Colonic mucosa (tissue), 4 donors: ENCODE measurements at regions not wholly inside any gene's neighbourhood (a gene's known extent, or its start where the extent isn't known, plus 50 kb on each side); places are given as distances from the start of the nearest gene placed in this dataset.

ENCODE experiments used
- DNase-seq: peaks from one replicate; pipeline ENCODE4 v3.0.0-alpha.2; 2020
- H3K27ac ChIP-seq: fragments of 200-600 bp; one replicate; pipeline ENCODE4 v1.8.0; 2021
- H3K27me3 ChIP-seq: fragments of 200-600 bp; one replicate; pipeline ENCODE4 v1.8.0; 2021
- H3K36me3 ChIP-seq: fragments of 200-600 bp; one replicate; pipeline ENCODE4 v1.8.0; 2021
- H3K4me1 ChIP-seq: fragments of 200-600 bp; one replicate; pipeline ENCODE4 v1.8.0; 2021; ENCODE audit warnings: mild to moderate bottlenecking
- H3K4me3 ChIP-seq: fragments of 200-600 bp; one replicate; pipeline ENCODE4 v1.8.0; 2021
- H3K9ac ChIP-seq, 2 donors: one replicate each; pipeline ENCODE4 v1.7.0; 2013; ENCODE audit warnings: control low read depth in 2 of 2, low read depth in 2 of 2, low read length in 2 of 2
- H3K9me3 ChIP-seq: fragments of 200-600 bp; one replicate; pipeline ENCODE4 v1.8.0; 2021
- intact Hi-C: fragments of 100-400 bp; cut with DNase I; formaldehyde crosslinking; loops from one replicate; pipeline ENCODE4 v1.14.1; 2022
- TF ChIP-seq, protein P1 (sequence below): fragments of 200-600 bp; IDR thresholded peaks from one replicate; pipeline ENCODE4 v1.8.0; 2022; ENCODE audit warnings: antibody characterized with exemption, mild to moderate bottlenecking
- donor health status: healthy.
- donor health status: DM: no; HTN: no; CAD: no.
- donor health status: DM: no; HTN: no; CAD: no.

- H3K27ac ChIP-seq: no peak overlapping the region
- no peak overlapping the region for H3K4me3 ChIP-seq
- H3K9ac ChIP-seq: no peak overlapping the region
- no peaks in the 10 kb centered on the region for H3K36me3 ChIP-seq
- TF ChIP-seq, protein P1, sequence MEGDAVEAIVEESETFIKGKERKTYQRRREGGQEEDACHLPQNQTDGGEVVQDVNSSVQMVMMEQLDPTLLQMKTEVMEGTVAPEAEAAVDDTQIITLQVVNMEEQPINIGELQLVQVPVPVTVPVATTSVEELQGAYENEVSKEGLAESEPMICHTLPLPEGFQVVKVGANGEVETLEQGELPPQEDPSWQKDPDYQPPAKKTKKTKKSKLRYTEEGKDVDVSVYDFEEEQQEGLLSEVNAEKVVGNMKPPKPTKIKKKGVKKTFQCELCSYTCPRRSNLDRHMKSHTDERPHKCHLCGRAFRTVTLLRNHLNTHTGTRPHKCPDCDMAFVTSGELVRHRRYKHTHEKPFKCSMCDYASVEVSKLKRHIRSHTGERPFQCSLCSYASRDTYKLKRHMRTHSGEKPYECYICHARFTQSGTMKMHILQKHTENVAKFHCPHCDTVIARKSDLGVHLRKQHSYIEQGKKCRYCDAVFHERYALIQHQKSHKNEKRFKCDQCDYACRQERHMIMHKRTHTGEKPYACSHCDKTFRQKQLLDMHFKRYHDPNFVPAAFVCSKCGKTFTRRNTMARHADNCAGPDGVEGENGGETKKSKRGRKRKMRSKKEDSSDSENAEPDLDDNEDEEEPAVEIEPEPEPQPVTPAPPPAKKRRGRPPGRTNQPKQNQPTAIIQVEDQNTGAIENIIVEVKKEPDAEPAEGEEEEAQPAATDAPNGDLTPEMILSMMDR: no peak
- no peaks in the 10 kb centered on the region for H3K27me3 ChIP-seq
- H3K4me1 ChIP-seq: no peaks in the 10 kb centered on the region
- no peaks in the 10 kb centered on the region for H3K9me3 ChIP-seq
- no peak for DNase-seq
- intact Hi-C loops: no loop called here
Observed at GRCh38 chr10:78642269-78642816, 426.4 kb upstream of the ZMIZ1 start.

DNA sequence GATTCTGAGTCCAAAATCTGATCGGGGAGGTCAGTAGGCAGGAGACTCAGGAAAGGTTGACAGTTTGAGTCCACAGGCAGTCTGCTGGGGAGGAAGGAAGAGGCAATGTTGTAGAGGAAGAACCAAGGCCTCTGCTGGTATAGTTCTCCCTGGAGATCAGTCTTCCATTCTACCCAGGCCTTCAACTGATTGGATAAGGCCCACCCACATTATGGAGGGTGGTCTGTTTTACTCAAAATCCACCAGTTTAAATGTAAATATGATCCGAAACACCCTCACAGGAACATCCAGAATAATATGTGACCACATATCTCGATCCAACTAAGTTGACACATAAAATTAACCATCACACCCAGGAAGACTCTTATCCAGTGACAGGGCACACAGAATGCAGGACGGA is 425.3 kb upstream of the ZMIZ1 start:
- intact Hi-C loops: no loop called here
- Histone ChIP-seq H3K36me3 (no peaks in the 10 kb centered on the region), H3K4me3 (no peak overlapping the region), H3K27ac (no peak overlapping the region), H3K9ac (no peak overlapping the region), H3K9me3 (no peaks in the 10 kb centered on the region), H3K4me1 (no peaks in the 10 kb centered on the region), H3K27me3 (no peaks in the 10 kb centered on the region)
- TF ChIP-seq, protein P1: no peak
- no peak for DNase-seq

DNA sequence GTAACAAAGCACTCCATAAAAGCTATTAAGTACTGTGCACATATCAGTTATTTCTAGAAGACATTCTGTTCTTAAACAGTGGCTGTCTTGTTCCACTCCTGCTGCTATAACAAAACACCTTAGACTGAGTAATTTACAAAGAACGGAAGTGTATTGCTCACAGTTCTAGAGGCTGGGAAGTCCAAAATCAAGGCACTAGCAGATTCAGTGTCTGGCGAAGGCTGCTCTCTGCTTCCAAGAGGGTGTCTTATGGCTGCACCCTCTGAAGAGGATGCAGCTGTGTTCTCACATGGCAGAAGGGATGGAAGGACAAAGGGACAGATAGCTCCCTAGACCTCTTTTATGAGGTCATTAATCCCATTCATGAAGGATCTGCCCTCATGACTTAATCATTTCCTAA is 424.2 kb upstream of the ZMIZ1 start:
- TF ChIP-seq, protein P1: no peak
- intact Hi-C loops: no loop called here
- no peak overlapping the region for H3K27ac ChIP-seq
- H3K4me1 ChIP-seq: no peaks in the 10 kb centered on the region
- no peak overlapping the region for H3K4me3 ChIP-seq
- H3K27me3 ChIP-seq: no peaks in the 10 kb centered on the region
- no peak overlapping the region for H3K9ac ChIP-seq
- no peaks in the 10 kb centered on the region for H3K36me3 ChIP-seq
- no peak for DNase-seq
- no peaks in the 10 kb centered on the region for H3K9me3 ChIP-seq

DNA sequence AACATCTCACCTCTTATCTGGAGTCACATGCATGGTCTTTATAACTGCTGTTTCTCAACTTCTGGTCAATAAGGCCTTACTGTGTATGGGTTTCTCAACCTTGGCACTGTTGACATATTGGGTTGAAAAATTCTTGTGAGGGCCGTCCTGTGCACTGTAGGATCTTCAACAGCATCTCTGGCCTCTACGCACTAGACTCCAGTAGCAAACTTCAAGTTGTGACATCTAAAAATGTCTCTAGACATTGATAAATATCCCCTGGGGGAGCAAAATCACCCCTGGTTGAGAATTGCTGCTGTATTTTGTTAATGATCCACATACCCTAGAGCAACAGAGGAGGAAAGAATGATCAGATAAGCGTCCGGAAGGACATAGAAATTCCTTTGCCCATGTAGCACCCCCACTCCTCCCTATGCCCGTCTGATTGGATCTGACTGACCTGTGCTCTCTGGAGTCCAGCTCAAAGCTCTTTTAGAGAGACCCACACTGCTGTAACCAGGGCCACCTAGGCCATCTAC is 423.5 kb upstream of the ZMIZ1 start:
- intact Hi-C loops: no loop called here
- no peak overlapping the region for H3K9ac ChIP-seq
- no peak overlapping the region for H3K4me3 ChIP-seq
- H3K27me3 ChIP-seq: no peaks in the 10 kb centered on the region
- H3K36me3 ChIP-seq: no peaks in the 10 kb centered on the region
- H3K4me1 ChIP-seq: no peaks in the 10 kb centered on the region
- DNase-seq: no peak
- no peaks in the 10 kb centered on the region for H3K9me3 ChIP-seq
- TF ChIP-seq, protein P1: no peak
- H3K27ac ChIP-seq: no peak overlapping the region

- H3K27ac ChIP-seq: no peak overlapping the region
- H3K9me3 ChIP-seq: no peaks in the 10 kb centered on the region
- no peak overlapping the region for H3K4me3 ChIP-seq
- no peaks in the 10 kb centered on the region for H3K27me3 ChIP-seq
- TF ChIP-seq, protein P1: no peak
- intact Hi-C loops: no loop called here
- no peaks in the 10 kb centered on the region for H3K4me1 ChIP-seq
- H3K36me3 ChIP-seq: no peaks in the 10 kb centered on the region
- no peak overlapping the region for H3K9ac ChIP-seq
- DNase-seq: no peak
Observed at GRCh38 chr10:78645975-78646374, 422.8 kb upstream of the ZMIZ1 start.
